ENCODE measurements at regions not wholly inside any gene's neighbourhood (a gene's known extent, or its start where the extent isn't known, plus 50 kb on each side); places are given as distances from the start of the nearest gene placed in this dataset.

DNA sequence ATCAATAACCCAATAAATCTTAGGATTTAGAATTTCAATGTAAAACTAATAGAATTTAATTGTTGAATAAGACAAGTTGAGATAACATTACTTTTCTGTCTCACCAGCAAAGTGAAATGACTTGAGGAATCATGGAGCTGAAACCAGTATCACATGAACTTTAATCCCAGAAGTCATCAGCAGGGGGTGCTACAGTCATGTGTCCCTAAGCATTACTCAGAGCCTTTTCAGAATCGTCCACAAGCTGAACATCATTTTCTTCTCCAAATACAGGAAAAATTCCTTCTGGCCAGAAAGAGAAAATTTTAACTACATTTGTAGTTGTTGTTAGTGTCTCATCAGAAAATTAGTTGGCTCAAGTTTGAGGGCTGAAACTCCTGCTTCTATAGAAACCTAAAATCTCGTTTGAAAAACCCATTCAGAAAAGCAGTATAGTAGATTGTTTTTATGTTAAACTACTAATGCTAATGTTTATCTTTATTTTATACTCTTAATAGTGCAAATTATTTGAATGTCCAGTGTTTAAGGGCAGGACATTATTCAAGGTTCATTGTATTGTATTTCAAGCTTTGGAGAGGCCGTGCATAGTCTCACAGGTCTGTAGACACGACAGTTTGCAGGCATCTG lies 384.1 kb downstream of the PLOD2 start:
- Histone ChIP-seq H3K27ac (ENCODE audit: low read depth, low read length) (no peak overlapping the region), H3K36me3 (ENCODE audit: control insufficient read depth, insufficient read depth, low read length) (no peaks in the 10 kb centered on the region), H3K27me3 (ENCODE audit: control insufficient read depth, insufficient read depth, low read length) (no peaks in the 10 kb centered on the region), H3K4me1 (ENCODE audit: control insufficient read depth, insufficient read depth, low read length) (no peaks in the 10 kb centered on the region), H3K9ac (ENCODE audit: low read length) (no peak overlapping the region), H3K4me3 (ENCODE audit: low read length) (no peak overlapping the region)

DNA sequence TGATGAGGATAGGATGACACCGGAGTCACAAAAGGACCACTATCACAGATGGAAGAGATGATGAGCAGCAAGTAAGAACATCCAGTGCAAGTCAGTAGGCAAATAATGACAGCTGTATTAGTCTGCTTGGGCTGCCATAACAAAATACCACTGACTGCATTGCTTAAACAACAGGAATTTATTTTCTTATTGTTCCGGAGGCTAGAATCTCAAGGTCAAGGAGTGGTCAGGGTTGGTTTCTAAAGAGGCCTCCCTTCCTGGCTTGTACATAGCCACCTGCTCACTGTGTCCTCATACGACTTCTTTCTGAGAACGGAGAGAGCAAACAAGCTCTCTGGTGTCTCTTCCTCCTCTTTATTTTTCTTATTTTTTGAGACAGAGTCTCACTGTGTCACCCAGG lies 380.7 kb downstream of the PLOD2 start:
- Histone ChIP-seq H3K27me3 (ENCODE audit: control insufficient read depth, insufficient read depth, low read length) (no peaks in the 10 kb centered on the region), H3K4me3 (ENCODE audit: low read length) (no peak overlapping the region), H3K36me3 (ENCODE audit: control insufficient read depth, insufficient read depth, low read length) (no peaks in the 10 kb centered on the region), H3K4me1 (ENCODE audit: control insufficient read depth, insufficient read depth, low read length) (no peaks in the 10 kb centered on the region), H3K27ac (ENCODE audit: low read depth, low read length) (no peak overlapping the region), H3K9ac (ENCODE audit: low read length) (no peak overlapping the region)

DNA sequence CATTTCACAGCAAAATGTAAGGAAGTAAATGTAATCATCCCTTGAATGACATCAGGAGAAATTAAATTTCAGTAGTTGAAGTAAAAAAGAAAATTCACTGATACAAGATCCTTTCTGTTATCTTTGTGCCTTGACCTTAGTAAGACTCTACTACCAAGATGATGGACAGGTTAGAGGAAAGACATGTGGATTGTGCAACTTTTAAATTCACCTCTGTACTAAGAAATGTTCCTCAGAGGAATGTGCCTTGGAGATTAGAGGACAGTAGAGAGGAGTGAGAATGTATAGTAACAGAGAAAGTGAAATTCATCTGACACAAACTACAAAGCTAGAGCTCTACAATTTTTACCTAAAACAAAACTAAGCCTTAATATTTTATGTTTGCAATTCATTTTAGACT lies 375.3 kb downstream of the PLOD2 start:
- Histone ChIP-seq H3K9ac (ENCODE audit: low read length) (no peak overlapping the region), H3K27ac (ENCODE audit: low read depth, low read length) (no peak overlapping the region), H3K4me3 (ENCODE audit: low read length) (no peak overlapping the region), H3K4me1 (ENCODE audit: control insufficient read depth, insufficient read depth, low read length) (no peaks in the 10 kb centered on the region), H3K36me3 (ENCODE audit: control insufficient read depth, insufficient read depth, low read length) (no peaks in the 10 kb centered on the region), H3K27me3 (ENCODE audit: control insufficient read depth, insufficient read depth, low read length) (no peaks in the 10 kb centered on the region)

DNA sequence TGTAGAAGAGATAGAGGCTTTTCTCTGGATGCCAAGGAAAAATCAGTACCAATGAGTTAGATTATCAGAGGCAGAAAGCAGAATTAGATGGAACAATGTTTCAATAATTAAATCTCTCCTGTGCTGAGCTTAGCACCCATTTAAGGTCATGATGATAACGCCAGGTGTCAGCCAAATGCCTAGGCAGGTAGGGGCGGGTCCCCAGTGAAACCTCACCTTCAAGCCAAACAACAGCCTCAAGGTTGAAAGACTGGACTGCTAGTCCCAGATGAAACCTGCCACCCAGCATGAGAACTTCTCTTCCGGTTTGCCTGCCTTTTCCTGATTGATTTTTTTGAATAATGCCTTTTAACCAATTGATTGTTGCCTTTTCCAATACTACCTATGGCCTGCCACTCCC lies 363.0 kb downstream of the PLOD2 start:
- Histone ChIP-seq H3K27me3 (ENCODE audit: control insufficient read depth, insufficient read depth, low read length) (no peaks in the 10 kb centered on the region), H3K9ac (ENCODE audit: low read length) (no peak overlapping the region), H3K36me3 (ENCODE audit: control insufficient read depth, insufficient read depth, low read length) (no peaks in the 10 kb centered on the region), H3K4me1 (ENCODE audit: control insufficient read depth, insufficient read depth, low read length) (no peaks in the 10 kb centered on the region), H3K27ac (ENCODE audit: low read depth, low read length) (no peak overlapping the region), H3K4me3 (ENCODE audit: low read length) (no peak overlapping the region)

DNA sequence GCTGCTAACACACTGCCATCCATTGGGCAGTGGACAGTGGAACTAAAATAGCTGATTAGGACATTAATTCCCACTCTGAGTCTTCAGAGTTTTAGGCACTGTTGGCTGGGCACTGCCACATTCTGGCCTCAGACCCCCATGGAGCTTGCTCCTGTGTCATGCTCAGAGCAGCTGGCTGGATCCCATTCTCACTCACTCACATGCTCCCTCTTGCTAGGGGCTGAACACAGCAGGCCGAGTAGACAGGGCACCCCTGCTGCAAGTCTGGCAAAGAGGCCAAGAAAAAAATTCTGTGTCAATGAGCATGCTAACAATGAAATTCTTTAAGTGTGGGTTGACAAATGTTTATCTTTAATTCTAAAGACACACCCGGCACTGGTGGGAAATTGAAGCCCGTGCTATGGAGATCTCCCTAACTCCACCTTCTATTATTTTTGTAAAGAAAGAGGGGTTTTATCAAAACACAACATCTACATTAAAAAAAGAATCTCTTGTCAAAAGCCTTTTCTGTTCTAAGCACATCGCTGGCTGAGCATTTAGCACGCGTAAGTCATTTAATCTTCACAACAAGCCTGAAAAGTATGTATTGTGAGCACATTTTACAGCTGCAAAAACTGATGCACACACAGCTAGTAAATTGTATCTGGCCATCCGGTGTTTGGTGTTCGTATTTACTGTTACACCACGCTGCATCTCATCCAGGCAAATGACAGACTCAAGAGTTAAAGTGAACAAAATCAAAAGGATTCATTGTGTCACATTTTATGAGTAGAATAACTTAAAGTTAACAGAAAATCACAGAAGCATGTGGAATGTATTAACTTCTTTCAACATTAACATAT lies 362.1 kb downstream of the PLOD2 start:
- no peak overlapping the region for H3K9ac ChIP-seq (ENCODE audit: low read length)
- H3K36me3 ChIP-seq (ENCODE audit: control insufficient read depth, insufficient read depth, low read length), result no peaks in the 10 kb centered on the region
- no peak overlapping the region for H3K4me3 ChIP-seq (ENCODE audit: low read length)
- H3K27me3 ChIP-seq (ENCODE audit: control insufficient read depth, insufficient read depth, low read length), result no peaks in the 10 kb centered on the region
- no peak overlapping the region for H3K27ac ChIP-seq (ENCODE audit: low read depth, low read length)
- H3K4me1 ChIP-seq (ENCODE audit: control insufficient read depth, insufficient read depth, low read length), result no peaks in the 10 kb centered on the region

DNA sequence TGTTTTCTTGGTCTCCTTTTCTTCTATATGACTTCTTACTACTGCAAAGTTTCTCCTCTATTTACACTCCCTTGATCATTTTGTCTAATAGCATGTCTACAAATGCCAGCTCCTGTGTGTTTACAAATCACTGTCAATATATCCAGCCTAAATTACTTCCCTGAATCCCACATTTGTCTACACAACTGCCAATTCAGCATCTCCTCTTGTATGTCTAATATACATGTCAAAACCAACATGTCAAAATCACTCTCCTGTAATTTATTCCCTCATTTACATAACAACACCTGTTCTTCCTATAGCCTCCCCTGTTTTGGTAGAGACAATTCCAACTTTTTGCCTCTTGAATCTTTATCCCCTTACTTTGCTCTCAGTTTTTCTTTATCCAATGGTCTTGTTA lies 359.3 kb downstream of the PLOD2 start:
- no peaks in the 10 kb centered on the region for H3K27me3 ChIP-seq (ENCODE audit: control insufficient read depth, insufficient read depth, low read length)
- H3K4me1 ChIP-seq (ENCODE audit: control insufficient read depth, insufficient read depth, low read length), result no peaks in the 10 kb centered on the region
- H3K4me3 ChIP-seq (ENCODE audit: low read length), result no peak overlapping the region
- no peak overlapping the region for H3K9ac ChIP-seq (ENCODE audit: low read length)
- H3K27ac ChIP-seq (ENCODE audit: low read depth, low read length), result no peak overlapping the region
- H3K36me3 ChIP-seq (ENCODE audit: control insufficient read depth, insufficient read depth, low read length), result no peaks in the 10 kb centered on the region

DNA sequence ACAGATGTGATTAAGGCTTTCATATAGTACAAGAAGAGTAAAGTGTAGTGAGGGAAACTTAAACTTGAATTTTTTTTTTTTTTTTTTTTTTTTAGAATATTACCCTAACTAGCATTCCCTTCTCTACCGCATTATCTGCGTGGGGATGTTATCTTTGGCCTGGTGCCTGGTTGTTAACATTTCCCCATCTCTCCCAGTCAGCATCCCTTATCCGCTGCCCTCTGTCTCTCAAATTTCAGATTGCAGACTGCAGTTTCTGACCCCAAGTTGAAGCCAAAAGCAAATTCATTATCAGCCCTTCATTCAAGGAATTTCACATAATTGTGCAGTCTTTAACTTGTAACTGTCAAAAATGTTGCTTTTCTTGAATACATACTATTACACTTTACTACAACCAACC lies 353.0 kb downstream of the PLOD2 start:
- no peaks in the 10 kb centered on the region for H3K27me3 ChIP-seq (ENCODE audit: control insufficient read depth, insufficient read depth, low read length)
- no peaks in the 10 kb centered on the region for H3K4me1 ChIP-seq (ENCODE audit: control insufficient read depth, insufficient read depth, low read length)
- no peak overlapping the region for H3K9ac ChIP-seq (ENCODE audit: low read length)
- no peak overlapping the region for H3K4me3 ChIP-seq (ENCODE audit: low read length)
- no peaks in the 10 kb centered on the region for H3K36me3 ChIP-seq (ENCODE audit: control insufficient read depth, insufficient read depth, low read length)
- H3K27ac ChIP-seq (ENCODE audit: low read depth, low read length), result no peak overlapping the region

DNA sequence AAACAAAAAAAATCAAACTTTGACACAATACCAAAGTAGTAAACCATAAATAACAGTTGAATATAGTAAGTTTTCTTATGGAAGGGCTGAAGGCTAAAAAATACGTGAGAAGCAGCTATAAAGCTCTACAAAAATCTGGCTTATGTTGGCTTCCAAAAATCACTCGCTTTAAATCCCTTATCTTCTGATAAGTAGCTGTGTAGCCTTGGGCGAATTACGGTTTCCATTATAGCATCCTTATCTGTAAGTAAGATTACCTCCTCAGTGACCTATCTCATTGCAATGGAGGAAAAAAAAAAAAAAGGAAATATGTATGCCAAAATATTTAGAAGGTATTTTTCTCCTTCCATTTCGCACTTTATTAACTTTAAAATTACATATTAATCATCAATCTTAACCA lies 348.6 kb downstream of the PLOD2 start:
- Histone ChIP-seq H3K27me3 (ENCODE audit: control insufficient read depth, insufficient read depth, low read length) (no peaks in the 10 kb centered on the region), H3K4me3 (ENCODE audit: low read length) (no peak overlapping the region), H3K36me3 (ENCODE audit: control insufficient read depth, insufficient read depth, low read length) (no peaks in the 10 kb centered on the region), H3K27ac (ENCODE audit: low read depth, low read length) (no peak overlapping the region), H3K9ac (ENCODE audit: low read length) (no peak overlapping the region), H3K4me1 (ENCODE audit: control insufficient read depth, insufficient read depth, low read length) (no peaks in the 10 kb centered on the region)

DNA sequence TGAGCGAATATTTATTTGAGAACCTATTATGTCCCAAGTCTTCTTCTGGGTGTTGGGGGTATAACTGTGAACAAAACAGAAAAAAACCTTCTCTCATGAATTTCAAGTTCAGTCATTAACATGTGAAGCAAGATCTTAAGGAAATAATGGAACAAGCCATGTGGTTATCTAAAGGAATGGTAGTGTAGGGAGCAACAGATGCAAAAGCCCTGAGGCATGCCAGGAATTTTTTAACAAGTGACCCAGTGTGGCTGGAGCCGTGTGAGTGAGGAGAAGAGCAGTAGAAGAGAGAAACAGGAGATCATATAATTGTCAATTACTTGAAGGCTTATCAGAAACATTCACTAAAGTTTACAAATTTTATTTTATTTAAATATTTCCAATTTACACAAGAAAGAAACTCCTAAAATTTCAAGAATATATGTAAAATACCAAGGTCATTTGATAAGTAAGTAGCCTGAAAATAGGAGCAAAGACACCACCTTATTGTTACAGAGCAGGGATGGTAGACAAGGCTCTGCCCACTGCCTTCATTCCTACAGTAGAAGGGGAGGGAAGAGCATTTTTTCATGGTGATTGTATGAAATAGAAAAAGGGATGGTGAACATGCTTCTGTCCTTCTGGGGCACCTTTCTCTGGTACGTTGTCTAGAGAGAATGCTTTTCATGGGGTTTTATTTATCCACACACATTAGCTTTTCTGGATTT lies 345.1 kb downstream of the PLOD2 start:
- H3K4me3 ChIP-seq (ENCODE audit: low read length), result no peak overlapping the region
- no peaks in the 10 kb centered on the region for H3K4me1 ChIP-seq (ENCODE audit: control insufficient read depth, insufficient read depth, low read length)
- no peak overlapping the region for H3K27ac ChIP-seq (ENCODE audit: low read depth, low read length)
- no peak overlapping the region for H3K9ac ChIP-seq (ENCODE audit: low read length)
- no peaks in the 10 kb centered on the region for H3K36me3 ChIP-seq (ENCODE audit: control insufficient read depth, insufficient read depth, low read length)
- H3K27me3 ChIP-seq (ENCODE audit: control insufficient read depth, insufficient read depth, low read length), result no peaks in the 10 kb centered on the region

DNA sequence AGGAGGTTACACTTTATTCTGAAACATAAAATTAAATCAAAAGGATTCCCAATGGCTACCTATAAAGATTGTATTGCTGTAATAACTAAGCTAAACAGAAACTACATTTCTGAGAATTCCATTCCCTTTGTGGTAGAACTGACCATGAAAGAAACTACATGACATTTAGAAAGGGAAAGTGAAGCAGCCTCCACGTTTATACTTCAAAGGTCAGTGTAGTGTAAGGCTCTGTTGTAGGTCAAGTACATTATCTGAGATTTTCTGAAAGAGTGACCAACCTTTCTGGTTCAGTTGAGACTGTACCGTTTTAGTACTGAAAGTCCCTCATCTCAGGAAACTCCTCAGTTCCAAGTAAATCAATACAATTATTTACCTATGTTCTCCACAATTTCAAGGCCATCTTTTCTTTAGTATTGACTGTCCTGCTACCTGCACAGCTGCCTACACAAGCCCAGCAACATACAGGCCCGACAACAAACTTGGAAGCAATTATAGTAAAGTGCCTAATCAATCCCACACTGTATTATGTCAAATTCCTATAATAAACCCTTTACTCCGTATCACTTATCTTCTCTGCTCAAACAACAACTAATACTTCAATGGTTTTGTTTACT lies 343.0 kb downstream of the PLOD2 start:
- Histone ChIP-seq H3K27ac (ENCODE audit: low read depth, low read length) (no peak overlapping the region), H3K4me1 (ENCODE audit: control insufficient read depth, insufficient read depth, low read length) (no peaks in the 10 kb centered on the region), H3K9ac (ENCODE audit: low read length) (no peak overlapping the region), H3K27me3 (ENCODE audit: control insufficient read depth, insufficient read depth, low read length) (no peaks in the 10 kb centered on the region), H3K36me3 (ENCODE audit: control insufficient read depth, insufficient read depth, low read length) (no peaks in the 10 kb centered on the region), H3K4me3 (ENCODE audit: low read length) (no peak overlapping the region)

DNA sequence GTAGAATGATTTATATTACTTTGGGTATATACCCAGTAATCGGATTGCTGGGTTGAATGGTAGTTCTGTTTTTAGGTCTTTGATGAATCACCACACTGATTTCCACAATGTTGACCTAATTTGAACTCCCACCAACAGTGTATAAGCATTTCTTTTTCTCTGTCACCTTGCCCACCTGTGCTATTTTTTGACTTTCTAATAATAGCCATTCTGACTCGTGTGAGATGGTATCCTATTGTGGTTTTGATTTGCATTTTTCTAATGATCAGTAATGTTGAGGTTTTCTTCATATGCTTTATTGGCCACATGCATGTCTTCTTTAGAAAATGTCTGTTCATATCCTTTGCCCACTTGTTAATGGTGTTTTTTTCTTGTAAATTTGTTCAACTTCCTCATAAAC lies 340.8 kb downstream of the PLOD2 start:
- H3K4me3 ChIP-seq (ENCODE audit: low read length), result no peak overlapping the region
- no peaks in the 10 kb centered on the region for H3K27me3 ChIP-seq (ENCODE audit: control insufficient read depth, insufficient read depth, low read length)
- H3K36me3 ChIP-seq (ENCODE audit: control insufficient read depth, insufficient read depth, low read length), result no peaks in the 10 kb centered on the region
- no peak overlapping the region for H3K9ac ChIP-seq (ENCODE audit: low read length)
- no peak overlapping the region for H3K27ac ChIP-seq (ENCODE audit: low read depth, low read length)
- no peaks in the 10 kb centered on the region for H3K4me1 ChIP-seq (ENCODE audit: control insufficient read depth, insufficient read depth, low read length)

DNA sequence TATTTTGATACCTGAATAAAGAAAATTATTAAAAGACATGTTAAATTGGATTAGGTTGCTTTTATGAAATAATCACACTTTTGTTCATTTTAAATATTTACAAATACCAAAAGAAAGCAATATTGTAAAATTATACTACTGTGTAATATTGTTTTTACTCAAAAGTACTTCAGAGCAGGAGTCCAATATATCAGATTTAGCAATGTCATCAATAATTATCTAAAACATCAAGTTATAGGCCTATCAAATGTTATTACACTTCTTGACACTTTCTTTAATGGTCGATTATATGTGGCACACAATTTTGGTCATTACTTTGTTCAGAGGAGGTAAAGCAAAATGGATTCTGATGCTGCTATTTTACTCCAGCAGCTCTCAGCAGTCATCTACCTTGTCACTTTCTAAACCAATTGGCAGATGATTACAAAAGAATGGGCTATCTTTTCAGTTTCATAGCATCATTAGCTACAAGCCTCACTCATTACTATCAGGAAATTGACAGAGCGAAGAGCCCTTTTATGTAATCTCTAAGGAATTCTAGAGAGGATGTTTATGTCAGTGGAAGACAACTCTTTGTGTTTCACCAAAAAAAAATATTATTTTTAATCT lies 318.6 kb downstream of the PLOD2 start:
- Histone ChIP-seq H3K27ac (ENCODE audit: low read depth, low read length) (no peak overlapping the region), H3K36me3 (ENCODE audit: control insufficient read depth, insufficient read depth, low read length) (no peaks in the 10 kb centered on the region), H3K4me3 (ENCODE audit: low read length) (no peak overlapping the region), H3K9ac (ENCODE audit: low read length) (no peak overlapping the region), H3K27me3 (ENCODE audit: control insufficient read depth, insufficient read depth, low read length) (no peaks in the 10 kb centered on the region), H3K4me1 (ENCODE audit: control insufficient read depth, insufficient read depth, low read length) (no peaks in the 10 kb centered on the region)
